GM18868 (cell line): ENCODE measurements at regions not wholly inside any gene's neighbourhood (a gene's known extent, or its start where the extent isn't known, plus 50 kb on each side); places are given as distances from the start of the nearest gene placed in this dataset.
"Not testable (repeated sequence)": the region's sequence is repeated elsewhere in the genome, so short reads cannot be mapped to it uniquely, and the experiment has no call there.

ENCODE experiments used
- ATAC-seq: cut with Tn5 transposase; IDR thresholded peaks from one replicate; pipeline ENCODE4 v1.9.1; 2021; ENCODE audit warnings: mild to moderate bottlenecking, moderate library complexity; ENCODE audit not compliant: unreplicated experiment

GRCh38 chr2:215565897-215566296, 130.0 kb upstream of the FN1 start:
- ATAC-seq: no peak

- ATAC-seq: no peak
These were observed 121.8 kb upstream of the FN1 start for GRCh38 chr2:215557701-215558100.

GRCh38 chr2:215556979-215557378, 121.1 kb upstream of the FN1 start:
- ATAC-seq: no peak

GRCh38 chr2:215554689-215555498, 119.0 kb upstream of the FN1 start:
- ATAC-seq: no peak

GRCh38 chr2:215553946-215554345, 118.1 kb upstream of the FN1 start:
- no peak for ATAC-seq

GRCh38 chr2:215552144-215552580, 116.3 kb upstream of the FN1 start:
- ATAC-seq: no peak

- no peak for ATAC-seq
These were observed 114.5 kb upstream of the FN1 start for GRCh38 chr2:215550331-215550730.

GRCh38 chr2:215548714-215549113, 112.8 kb upstream of the FN1 start:
- ATAC-seq: no peak

GRCh38 chr2:215542690-215543089, 106.8 kb upstream of the FN1 start:
- ATAC-seq: no peak

- ATAC-seq: no peak
These were observed 104.8 kb upstream of the FN1 start for GRCh38 chr2:215540658-215541057.

GRCh38 chr2:215537611-215538010, 101.7 kb upstream of the FN1 start:
- ATAC-seq: no peak

GRCh38 chr2:215536510-215536909, 100.6 kb upstream of the FN1 start:
- ATAC-seq: no peak

- ATAC-seq: no peak
These were observed 99.9 kb upstream of the FN1 start for GRCh38 chr2:215535741-215536140.

GRCh38 chr2:215535125-215535668, 99.3 kb upstream of the FN1 start:
- no peak for ATAC-seq

- not testable (repeated sequence) for ATAC-seq
These were observed 97.8 kb upstream of the FN1 start for GRCh38 chr2:215533716-215534115.

- ATAC-seq: no peak
These were observed 97.0 kb upstream of the FN1 start for GRCh38 chr2:215532844-215533243.

GRCh38 chr2:215531284-215531683, 95.4 kb upstream of the FN1 start:
- ATAC-seq: no peak

- ATAC-seq: no peak
These were observed 94.5 kb upstream of the FN1 start for GRCh38 chr2:215530191-215530968.

- no peak for ATAC-seq
These were observed 93.4 kb upstream of the FN1 start for GRCh38 chr2:215529271-215529670.

- ATAC-seq: no peak
These were observed 92.7 kb upstream of the FN1 start for GRCh38 chr2:215528555-215528954.

GRCh38 chr2:215527736-215528135, 91.9 kb upstream of the FN1 start:
- no peak for ATAC-seq

- no peak for ATAC-seq
These were observed 90.5 kb upstream of the FN1 start for GRCh38 chr2:215526341-215526740.
